Lower leg skin (tissue), 3 donors: ENCODE measurements at regions not wholly inside any gene's neighbourhood (a gene's known extent, or its start where the extent isn't known, plus 50 kb on each side); places are given as distances from the start of the nearest gene placed in this dataset.

Experiments used
- CTCF ChIP-seq, 3 donors: fragments of 450-650 bp; IDR thresholded peaks; one replicate each; pipeline ENCODE4 v1.5.1; 2016; ENCODE audit warnings: antibody characterized with exemption in 3 of 3, mild to moderate bottlenecking in 3 of 3, moderate library complexity in 2 of 3
- POLR2A ChIP-seq, 2 donors: fragments of 450-650 bp; IDR thresholded peaks; one replicate each; pipeline ENCODE4 v1.6.1; 2016 to 2017; ENCODE audit warnings: antibody characterized with exemption in 2 of 2, mild to moderate bottlenecking in 1 of 2, moderate library complexity in 1 of 2

- TF ChIP-seq CTCF (IDR thresholded peaks at IDR 0.05) (no peak), POLR2A (IDR thresholded peaks at IDR 0.05) (no peak)
Observed at GRCh38 chr17:83014297-83014696, 65.1 kb upstream of the METRNL start.
